Esophagus squamous epithelium (tissue), 5 donors: ENCODE measurements at regions not wholly inside any gene's neighbourhood (a gene's known extent, or its start where the extent isn't known, plus 50 kb on each side); places are given as distances from the start of the nearest gene placed in this dataset.
"Not testable (repeated sequence)": the region's sequence is repeated elsewhere in the genome, so short reads cannot be mapped to it uniquely, and the experiment has no call there.

Experiments
- DNase-seq: peaks from one replicate; lab custom pipeline; 2025; lab: John Stamatoyannopoulos, UW
- H3K27ac ChIP-seq, 4 donors: fragments of 200-600 bp; sonication (generic); one replicate each; pipeline ENCODE4 v1.5.1; 2016 to 2019; ENCODE audit warnings: mild to moderate bottlenecking in 1 of 4
- H3K27me3 ChIP-seq, 4 donors: fragments of 200-600 bp; sonication (generic); 1 replicate in 3 of 4; 2 replicates in 1 of 4; pipeline versions ENCODE4 v1.5.1 to v1.6.0; 2017 to 2021; ENCODE audit warnings: antibody characterized with exemption in 1 of 4
- H3K36me3 ChIP-seq, 3 donors: fragments of 200-600 bp; sonication (generic); one replicate each; pipeline ENCODE4 v1.5.1; 2016 to 2019
- H3K4me1 ChIP-seq, 3 donors: fragments of 200-600 bp; sonication (generic); one replicate each; pipeline ENCODE4 v1.5.1; 2017 to 2019
- H3K4me3 ChIP-seq, 4 donors: fragments of 200-600 bp; sonication (generic); 1 replicate in 3 of 4; 2 replicates in 1 of 4; pipeline ENCODE4 v1.5.1; 2016 to 2019; ENCODE audit warnings: mild to moderate bottlenecking in 2 of 4, moderate library complexity in 1 of 4
- H3K9me3 ChIP-seq, 3 donors: fragments of 200-600 bp; sonication (generic); one replicate each; pipeline ENCODE4 v1.5.1; 2016 to 2019
- POLR2A ChIP-seq, 4 donors: fragments of 450-650 bp; IDR thresholded peaks; one replicate each; pipeline ENCODE4 v1.6.1; 2017; ENCODE audit warnings: antibody characterized with exemption in 4 of 4, mild to moderate bottlenecking in 4 of 4, moderate library complexity in 3 of 4
- WGBS, 2 donors: methylation state at CpG; one replicate each; pipeline ENCODE4 v1.1.5; 2018; 5-methylcytosine and 5-hydroxymethylcytosine counted together
- intact Hi-C: fragments of 100-400 bp; cut with DNase I; formaldehyde crosslinking; loops from one replicate; pipeline ENCODE4 v1.15.0; 2022
- TF ChIP-seq, protein P1 (sequence below), 6 experiments: fragments of 450-650 bp in 4 of 6; fragments of 200-600 bp in 2 of 6; sonication (generic) in 2 of 6; IDR thresholded peaks; one replicate each; pipeline ENCODE4 v1.5.1; 2016 to 2019; ENCODE audit warnings: antibody characterized with exemption in 6 of 6, mild to moderate bottlenecking in 4 of 6, moderate library complexity in 4 of 6
- donor health status: DM: yes; HTN: yes; CAD: no.

GRCh38 chr6:3614918-3615317 is 136.6 kb downstream of the PXDC1 start:
- no peaks in the 10 kb centered on the region for H3K9me3 ChIP-seq
- H3K36me3 ChIP-seq: no peaks in the 10 kb centered on the region
- H3K27me3 ChIP-seq: no peaks in the 10 kb centered on the region
- H3K4me3 ChIP-seq: no peak overlapping the region
- no peak overlapping the region for H3K27ac ChIP-seq
- peaks cover 11 to 33% (median 18%) of the 10 kb centered on the region in 3 donors for H3K4me1 ChIP-seq
- TF ChIP-seq, protein P1, sequence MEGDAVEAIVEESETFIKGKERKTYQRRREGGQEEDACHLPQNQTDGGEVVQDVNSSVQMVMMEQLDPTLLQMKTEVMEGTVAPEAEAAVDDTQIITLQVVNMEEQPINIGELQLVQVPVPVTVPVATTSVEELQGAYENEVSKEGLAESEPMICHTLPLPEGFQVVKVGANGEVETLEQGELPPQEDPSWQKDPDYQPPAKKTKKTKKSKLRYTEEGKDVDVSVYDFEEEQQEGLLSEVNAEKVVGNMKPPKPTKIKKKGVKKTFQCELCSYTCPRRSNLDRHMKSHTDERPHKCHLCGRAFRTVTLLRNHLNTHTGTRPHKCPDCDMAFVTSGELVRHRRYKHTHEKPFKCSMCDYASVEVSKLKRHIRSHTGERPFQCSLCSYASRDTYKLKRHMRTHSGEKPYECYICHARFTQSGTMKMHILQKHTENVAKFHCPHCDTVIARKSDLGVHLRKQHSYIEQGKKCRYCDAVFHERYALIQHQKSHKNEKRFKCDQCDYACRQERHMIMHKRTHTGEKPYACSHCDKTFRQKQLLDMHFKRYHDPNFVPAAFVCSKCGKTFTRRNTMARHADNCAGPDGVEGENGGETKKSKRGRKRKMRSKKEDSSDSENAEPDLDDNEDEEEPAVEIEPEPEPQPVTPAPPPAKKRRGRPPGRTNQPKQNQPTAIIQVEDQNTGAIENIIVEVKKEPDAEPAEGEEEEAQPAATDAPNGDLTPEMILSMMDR (IDR thresholded peaks at IDR 0.05): no peak
- TF ChIP-seq POLR2A (IDR thresholded peaks at IDR 0.05): no peak
- DNase-seq: no peak
- WGBS, 2 donors: 73 to 86% methylated on average over 2 of the region's 2 CpGs
- intact Hi-C loops: no loop called here

DNA sequence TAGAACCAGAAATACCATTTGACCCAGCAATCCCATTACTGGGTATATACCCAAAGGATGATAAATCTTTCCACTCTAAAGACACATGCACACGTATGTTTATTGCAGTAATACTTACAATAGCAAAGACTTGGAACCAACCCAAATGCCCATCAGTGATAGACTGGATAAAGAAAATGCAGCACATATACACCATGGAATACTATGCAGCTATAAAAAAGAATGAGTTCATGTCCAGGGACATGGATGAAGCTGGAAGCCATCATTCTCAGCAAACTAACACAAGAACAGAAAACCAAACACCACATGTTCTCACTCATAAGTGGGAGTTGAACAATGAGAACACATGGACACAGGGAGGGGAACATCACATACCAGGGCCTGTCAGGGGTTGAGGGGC is 137.9 kb downstream of the PXDC1 start:
- peaks cover 11 to 41% (median 24%) of the 10 kb centered on the region in 3 donors for H3K4me1 ChIP-seq
- H3K4me3 ChIP-seq, H3K27ac ChIP-seq, DNase-seq, intact Hi-C loops, H3K36me3 ChIP-seq, H3K27me3 ChIP-seq, H3K9me3 ChIP-seq: not testable (repeated sequence)
- WGBS, 2 donors: 73 to 87% methylated on average over 1 of the region's 1 CpG

GRCh38 chr6:3612341-3613041 is 139.0 kb downstream of the PXDC1 start:
- 17 to 31% methylated on average over 8 of the region's 8 CpGs for WGBS, 2 donors
- H3K36me3 ChIP-seq: no peaks in the 10 kb centered on the region
- peaks cover 11 to 41% (median 24%) of the 10 kb centered on the region in 3 donors for H3K4me1 ChIP-seq
- DNase-seq: no peak
- H3K27me3 ChIP-seq: no peaks in the 10 kb centered on the region
- TF ChIP-seq POLR2A (IDR thresholded peaks at IDR 0.05): no peak
- TF ChIP-seq, protein P1 (IDR thresholded peaks at IDR 0.05): no peak
- no peak overlapping the region for H3K4me3 ChIP-seq
- peak overlapping the region in 3 of 4 donors; percentile 7 to 69 (median 27) for H3K27ac ChIP-seq
- no peaks in the 10 kb centered on the region for H3K9me3 ChIP-seq
- intact Hi-C loops: no loop called here

DNA sequence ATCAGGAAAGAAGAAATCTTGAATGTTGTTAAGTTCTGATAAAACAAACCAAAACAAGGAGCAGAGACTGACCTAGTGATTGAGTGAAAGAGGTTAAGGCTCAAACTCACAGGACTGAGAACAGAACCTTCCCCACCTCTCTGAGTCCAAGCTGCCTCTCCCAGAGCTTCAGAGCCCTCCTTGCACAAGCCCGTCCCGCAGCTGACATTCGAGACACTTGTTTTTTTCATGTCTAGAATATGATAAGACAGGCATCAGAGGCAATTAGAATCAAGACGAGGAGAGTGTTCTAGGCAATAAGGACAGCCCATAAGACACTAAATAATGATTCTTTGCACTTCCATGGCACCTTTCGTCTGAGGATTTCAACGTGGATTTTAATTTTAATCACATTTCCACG is 140.6 kb downstream of the PXDC1 start:
- no peaks in the 10 kb centered on the region for H3K27me3 ChIP-seq
- no peak for DNase-seq
- H3K27ac ChIP-seq: peak overlapping the region in 3 of 4 donors; percentile 4 to 23 (median 13)
- intact Hi-C loops: no loop called here
- no peak for TF ChIP-seq POLR2A (IDR thresholded peaks at IDR 0.05)
- TF ChIP-seq, protein P1 (IDR thresholded peaks at IDR 0.05): no peak
- H3K4me1 ChIP-seq: peaks cover 11 to 41% (median 24%) of the 10 kb centered on the region in 3 donors
- no peak overlapping the region for H3K4me3 ChIP-seq
- H3K9me3 ChIP-seq: no peaks in the 10 kb centered on the region
- WGBS, 2 donors: 55 to 64% methylated on average over 7 of the region's 7 CpGs
- H3K36me3 ChIP-seq: no peaks in the 10 kb centered on the region

- DNase-seq: no peak
- no peak overlapping the region for H3K4me3 ChIP-seq
- peak overlapping the region in 2 of 4 donors; percentile 22 to 66 for H3K27ac ChIP-seq
- intact Hi-C loops: no loop called here
- no peaks in the 10 kb centered on the region for H3K36me3 ChIP-seq
- no peaks in the 10 kb centered on the region for H3K27me3 ChIP-seq
- H3K4me1 ChIP-seq: peaks cover 11 to 41% (median 24%) of the 10 kb centered on the region in 3 donors
- WGBS, 2 donors: 8 to 17% methylated on average over 5 of the region's 5 CpGs
- no peak for TF ChIP-seq POLR2A (IDR thresholded peaks at IDR 0.05)
- TF ChIP-seq, protein P1 (IDR thresholded peaks at IDR 0.05): no peak
- H3K9me3 ChIP-seq: no peaks in the 10 kb centered on the region
These were observed 141.3 kb downstream of the PXDC1 start for GRCh38 chr6:3610206-3610605.
